Osteocyte (in vitro differentiated cells): ENCODE measurements at regions not wholly inside any gene's neighbourhood (a gene's known extent, or its start where the extent isn't known, plus 50 kb on each side); places are given as distances from the start of the nearest gene placed in this dataset.

Experiments used
- DNase-seq: peaks from one replicate; pipeline ENCODE4 v3.0.0; 2021; ENCODE audit warnings: mixed read lengths; ENCODE audit not compliant: unreplicated experiment; ENCODE audit errors: extremely low spot score
- H3K27ac Mint-ChIP-seq: one replicate; pipeline ENCODE4 v1.8.0; 2021; ENCODE audit warnings: mild to moderate bottlenecking, mixed read lengths; ENCODE audit not compliant: unreplicated experiment
- H3K27me3 Mint-ChIP-seq: one replicate; pipeline ENCODE4 v1.8.0; 2021; ENCODE audit warnings: mixed read lengths; ENCODE audit not compliant: unreplicated experiment
- H3K36me3 Mint-ChIP-seq: one replicate; pipeline ENCODE4 v1.8.0; 2021; ENCODE audit warnings: mixed read lengths; ENCODE audit not compliant: unreplicated experiment
- H3K4me1 Mint-ChIP-seq: one replicate; pipeline ENCODE4 v1.8.0; 2021; ENCODE audit warnings: mixed read lengths; ENCODE audit not compliant: unreplicated experiment
- H3K4me3 Mint-ChIP-seq: one replicate; pipeline ENCODE4 v1.8.0; 2021; ENCODE audit warnings: mild to moderate bottlenecking, moderate library complexity, mixed read lengths; ENCODE audit not compliant: unreplicated experiment
- H3K9me3 Mint-ChIP-seq: one replicate; pipeline ENCODE4 v1.8.0; 2021; ENCODE audit warnings: mixed read lengths; ENCODE audit not compliant: unreplicated experiment
- TF ChIP-seq, protein P1 (sequence below): fragments of 200-600 bp; sonication (generic); IDR thresholded peaks from 2 replicates; pipeline ENCODE4 v1.5.0; 2021; ENCODE audit warnings: antibody characterized with exemption, mild to moderate bottlenecking, moderate library complexity

- Mint-ChIP-seq H3K4me1 (peaks cover 22% of the 10 kb centered on the region), H3K9me3 (no peaks in the 10 kb centered on the region), H3K27ac (no peak overlapping the region), H3K27me3 (no peaks in the 10 kb centered on the region), H3K36me3 (no peaks in the 10 kb centered on the region), H3K4me3 (no peak overlapping the region)
- TF ChIP-seq, protein P1, sequence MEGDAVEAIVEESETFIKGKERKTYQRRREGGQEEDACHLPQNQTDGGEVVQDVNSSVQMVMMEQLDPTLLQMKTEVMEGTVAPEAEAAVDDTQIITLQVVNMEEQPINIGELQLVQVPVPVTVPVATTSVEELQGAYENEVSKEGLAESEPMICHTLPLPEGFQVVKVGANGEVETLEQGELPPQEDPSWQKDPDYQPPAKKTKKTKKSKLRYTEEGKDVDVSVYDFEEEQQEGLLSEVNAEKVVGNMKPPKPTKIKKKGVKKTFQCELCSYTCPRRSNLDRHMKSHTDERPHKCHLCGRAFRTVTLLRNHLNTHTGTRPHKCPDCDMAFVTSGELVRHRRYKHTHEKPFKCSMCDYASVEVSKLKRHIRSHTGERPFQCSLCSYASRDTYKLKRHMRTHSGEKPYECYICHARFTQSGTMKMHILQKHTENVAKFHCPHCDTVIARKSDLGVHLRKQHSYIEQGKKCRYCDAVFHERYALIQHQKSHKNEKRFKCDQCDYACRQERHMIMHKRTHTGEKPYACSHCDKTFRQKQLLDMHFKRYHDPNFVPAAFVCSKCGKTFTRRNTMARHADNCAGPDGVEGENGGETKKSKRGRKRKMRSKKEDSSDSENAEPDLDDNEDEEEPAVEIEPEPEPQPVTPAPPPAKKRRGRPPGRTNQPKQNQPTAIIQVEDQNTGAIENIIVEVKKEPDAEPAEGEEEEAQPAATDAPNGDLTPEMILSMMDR = no peak
- no peak for DNase-seq
Observed at GRCh38 chr3:70608434-70608833, 296.0 kb upstream of the MDFIC2 start.

- Mint-ChIP-seq H3K4me1 (peaks cover 22% of the 10 kb centered on the region), H3K9me3 (no peaks in the 10 kb centered on the region), H3K27me3 (no peaks in the 10 kb centered on the region), H3K4me3 (no peak overlapping the region), H3K27ac (no peak overlapping the region), H3K36me3 (no peaks in the 10 kb centered on the region)
- no peak for DNase-seq
- TF ChIP-seq, protein P1 = no peak
Observed at GRCh38 chr3:70607469-70607868, 295.0 kb upstream of the MDFIC2 start.

- H3K36me3 Mint-ChIP-seq = no peaks in the 10 kb centered on the region
- no peak overlapping the region for H3K27ac Mint-ChIP-seq
- H3K4me1 Mint-ChIP-seq = peaks cover 22% of the 10 kb centered on the region
- H3K4me3 Mint-ChIP-seq = no peak overlapping the region
- peaks cover 4% of the 10 kb centered on the region for H3K27me3 Mint-ChIP-seq
- DNase-seq = no peak
- no peaks in the 10 kb centered on the region for H3K9me3 Mint-ChIP-seq
- TF ChIP-seq, protein P1 = no peak
Observed at GRCh38 chr3:70606018-70606417, 293.6 kb upstream of the MDFIC2 start.

DNA sequence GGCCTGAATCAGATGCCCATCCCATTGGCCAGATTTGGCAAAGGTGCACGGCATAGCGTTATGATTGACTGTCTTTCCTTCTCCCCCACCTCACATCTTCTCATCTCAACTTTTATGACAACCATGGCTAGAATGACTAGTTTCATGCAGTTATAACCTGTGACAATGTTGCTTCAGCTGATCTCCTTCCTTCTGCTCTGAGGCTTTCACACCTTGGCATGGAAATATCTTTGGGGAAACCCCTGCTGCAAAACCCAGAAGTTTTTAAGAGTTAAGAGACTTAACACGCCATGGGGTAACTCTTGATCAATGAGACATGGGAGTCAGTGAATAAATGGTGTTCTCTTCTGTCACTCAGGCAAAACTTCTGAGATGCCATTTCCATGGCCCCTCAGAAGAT, 290.7 kb upstream of the MDFIC2 start:
- H3K27ac Mint-ChIP-seq = no peak overlapping the region
- H3K4me3 Mint-ChIP-seq = no peak overlapping the region
- DNase-seq = no peak
- H3K4me1 Mint-ChIP-seq = no peaks in the 10 kb centered on the region
- TF ChIP-seq, protein P1 = no peak
- H3K9me3 Mint-ChIP-seq = no peaks in the 10 kb centered on the region
- peaks cover 11% of the 10 kb centered on the region for H3K27me3 Mint-ChIP-seq
- H3K36me3 Mint-ChIP-seq = no peaks in the 10 kb centered on the region

- no peak for DNase-seq
- peaks cover 17% of the 10 kb centered on the region for H3K27me3 Mint-ChIP-seq
- H3K27ac Mint-ChIP-seq = no peak overlapping the region
- H3K36me3 Mint-ChIP-seq = no peaks in the 10 kb centered on the region
- TF ChIP-seq, protein P1 = no peak
- H3K4me1 Mint-ChIP-seq = no peaks in the 10 kb centered on the region
- H3K4me3 Mint-ChIP-seq = no peak overlapping the region
- H3K9me3 Mint-ChIP-seq = no peaks in the 10 kb centered on the region
Observed at GRCh38 chr3:70597312-70597711, 284.9 kb upstream of the MDFIC2 start.
